Stomach (tissue), 4 donors: ENCODE measurements at regions not wholly inside any gene's neighbourhood (a gene's known extent, or its start where the extent isn't known, plus 50 kb on each side); places are given as distances from the start of the nearest gene placed in this dataset.

ENCODE experiments used
- CTCF ChIP-seq, 7 experiments: fragments of 450-650 bp in 4 of 7; fragments of 200-600 bp in 3 of 7; sonication (generic) in 3 of 7; IDR thresholded peaks; one replicate each; pipeline ENCODE4 v1.5.1; 2016 to 2019; ENCODE audit warnings: antibody characterized with exemption in 7 of 7, control low read depth in 2 of 7, mild to moderate bottlenecking in 1 of 7
- EP300 ChIP-seq: sonication (generic); formaldehyde crosslinking; IDR thresholded peaks from one replicate; pipeline ENCODE4 v1.6.1; 2017; ENCODE audit warnings: antibody characterized with exemption
- POLR2A ChIP-seq, 4 donors: fragments of 450-650 bp; IDR thresholded peaks; one replicate each; pipeline ENCODE4 v1.6.1; 2016; ENCODE audit warnings: antibody characterized with exemption in 4 of 4, control low read depth in 2 of 4, mild to moderate bottlenecking in 1 of 4, moderate library complexity in 1 of 4
- POLR2AphosphoS5 ChIP-seq, 3 donors: sonication (generic); formaldehyde crosslinking; IDR thresholded peaks; one replicate each; pipeline ENCODE4 v1.6.1; 2016; ENCODE audit warnings: antibody characterized with exemption in 3 of 3

DNA sequence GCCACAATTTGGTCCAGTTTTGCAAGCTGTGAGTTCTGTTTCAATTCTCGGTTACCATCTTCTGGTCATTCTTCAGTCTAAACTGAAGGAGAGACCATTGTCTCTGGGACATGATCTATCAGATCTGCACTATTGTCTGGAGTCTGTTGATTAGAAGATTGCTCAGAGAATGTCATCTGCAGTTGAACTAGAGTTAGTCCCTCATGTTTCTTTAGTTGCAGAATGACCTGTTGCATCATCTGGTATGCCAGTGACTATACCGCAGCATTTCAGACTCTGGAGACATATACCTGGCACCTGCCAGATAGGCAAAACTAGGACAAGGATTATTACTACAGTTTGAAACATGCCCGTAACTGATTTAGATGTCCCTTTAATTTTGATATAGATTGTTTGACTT lies 194.8 kb downstream of the LRRC70 start:
- TF ChIP-seq CTCF (IDR thresholded peaks at IDR 0.05) = no peak
- no peak for TF ChIP-seq POLR2A (IDR thresholded peaks at IDR 0.05)
- no peak for TF ChIP-seq EP300
- TF ChIP-seq POLR2AphosphoS5 (IDR thresholded peaks at IDR 0.05) = no peak
